GM21576 (cell line): ENCODE measurements at regions not wholly inside any gene's neighbourhood (a gene's known extent, or its start where the extent isn't known, plus 50 kb on each side); places are given as distances from the start of the nearest gene placed in this dataset.
"Not testable (repeated sequence)": the region's sequence is repeated elsewhere in the genome, so short reads cannot be mapped to it uniquely, and the experiment has no call there.

Source experiments
- ATAC-seq: cut with Tn5 transposase; IDR thresholded peaks from one replicate; pipeline ENCODE4 v1.9.1; 2021; ENCODE audit warnings: mild to moderate bottlenecking, moderate library complexity; ENCODE audit not compliant: unreplicated experiment

- ATAC-seq: not testable (repeated sequence)
Measured at GRCh38 chr12:131659484-131659883, 51.4 kb upstream of the SFSWAP start.

DNA sequence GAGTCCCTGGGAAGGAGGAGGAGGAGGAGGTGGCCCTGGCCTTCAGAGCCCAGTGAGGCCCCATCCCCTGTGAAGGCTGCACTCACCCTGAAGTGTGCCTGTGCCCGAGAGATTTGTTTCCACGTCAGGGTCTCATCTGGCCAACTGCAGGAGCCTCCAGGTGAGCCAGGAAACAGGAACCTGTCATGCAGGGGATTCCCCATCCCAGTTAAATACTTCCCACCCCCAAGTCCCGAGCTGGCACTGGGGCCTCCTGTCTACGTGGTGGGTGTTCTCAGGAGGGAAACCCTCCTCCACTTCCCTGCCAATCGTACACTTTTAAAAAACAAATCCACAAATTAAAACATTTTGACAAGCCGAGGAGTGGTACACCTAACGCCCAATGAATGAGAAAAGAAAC is 50.9 kb upstream of the SFSWAP start:
- ATAC-seq: not testable (repeated sequence)

DNA sequence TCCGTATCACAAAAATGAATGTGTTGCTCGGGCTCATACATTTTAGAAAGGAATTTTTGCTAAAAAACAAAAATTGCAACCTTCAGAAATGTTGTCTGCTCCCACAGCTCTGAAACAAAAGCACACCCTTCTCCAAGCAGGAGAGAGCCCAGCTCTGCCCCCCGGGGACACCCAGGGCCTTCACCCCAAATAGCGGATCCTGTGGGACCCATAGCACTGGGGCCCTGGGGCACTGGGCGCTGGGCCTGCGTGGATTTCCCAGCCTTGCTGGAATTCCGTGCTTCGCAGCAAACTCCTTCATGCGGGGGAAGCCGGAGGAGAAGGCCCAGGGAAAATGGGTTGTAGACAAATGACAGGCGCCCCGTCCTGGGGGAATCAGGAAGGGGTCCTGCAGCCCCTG is 50.5 kb upstream of the SFSWAP start:
- not testable (repeated sequence) for ATAC-seq
